Mucosa of gallbladder (tissue), 1 donor: ENCODE measurements at regions not wholly inside any gene's neighbourhood (a gene's known extent, or its start where the extent isn't known, plus 50 kb on each side); places are given as distances from the start of the nearest gene placed in this dataset.

Source experiments
- DNase-seq: peaks from one replicate; pipeline ENCODE4 v3.0.0-alpha.2; 2020; ENCODE audit warnings: low spot score
- donor health status: DM: no; HTN: no; CAD: no.

- DNase-seq = no peak
Observed at GRCh38 chr2:152874955-152875354, 156.5 kb downstream of the ARL6IP6 start.

- no peak for DNase-seq
Observed at GRCh38 chr2:152870239-152870638, 151.8 kb downstream of the ARL6IP6 start.

GRCh38 chr2:152867397-152867796 is 149.0 kb downstream of the ARL6IP6 start:
- no peak for DNase-seq

- DNase-seq = no peak
Observed at GRCh38 chr2:152864601-152865149, 146.3 kb downstream of the ARL6IP6 start.

- DNase-seq = no peak
Observed at GRCh38 chr2:152863826-152864225, 145.4 kb downstream of the ARL6IP6 start.

- DNase-seq = peak; percentile 36
Observed at GRCh38 chr2:152861349-152861942, 143.0 kb downstream of the ARL6IP6 start.

GRCh38 chr2:152858594-152859265 is 140.3 kb downstream of the ARL6IP6 start:
- no peak for DNase-seq

- DNase-seq = no peak
Observed at GRCh38 chr2:152846697-152847470, 128.5 kb downstream of the ARL6IP6 start.

- no peak for DNase-seq
Observed at GRCh38 chr2:152835674-152836073, 117.3 kb downstream of the ARL6IP6 start.

- no peak for DNase-seq
Observed at GRCh38 chr2:152827944-152828343, 109.5 kb downstream of the ARL6IP6 start.

GRCh38 chr2:152826581-152827279 is 108.3 kb downstream of the ARL6IP6 start:
- no peak for DNase-seq

- no peak for DNase-seq
Observed at GRCh38 chr2:152825834-152826233, 107.4 kb downstream of the ARL6IP6 start.

- no peak for DNase-seq
Observed at GRCh38 chr2:152823905-152824304, 105.5 kb downstream of the ARL6IP6 start.

GRCh38 chr2:152822676-152823075 is 104.3 kb downstream of the ARL6IP6 start:
- no peak for DNase-seq

GRCh38 chr2:152820048-152820447 is 101.6 kb downstream of the ARL6IP6 start:
- DNase-seq = no peak

GRCh38 chr2:152815634-152816257 is 97.3 kb downstream of the ARL6IP6 start:
- DNase-seq = no peak

- no peak for DNase-seq
Observed at GRCh38 chr2:152814475-152815030, 96.1 kb downstream of the ARL6IP6 start.

- DNase-seq = no peak
Observed at GRCh38 chr2:152813351-152813750, 94.9 kb downstream of the ARL6IP6 start.
